ENCODE measurements at regions not wholly inside any gene's neighbourhood (a gene's known extent, or its start where the extent isn't known, plus 50 kb on each side); places are given as distances from the start of the nearest gene placed in this dataset.

GRCh38 chr3:80192936-80193335 lies 425.1 kb upstream of the ROBO1 start:
- TF ChIP-seq ZFX (CRISPR knock-in tag; IDR thresholded peaks at IDR 0.05) (no peak), NR1H2 (CRISPR knock-in tag; IDR thresholded peaks at IDR 0.05) (no peak), ZNF121 (CRISPR knock-in tag; conservative IDR thresholded peaks at IDR 0.05) (no peak), ZNF609 (CRISPR knock-in tag; IDR thresholded peaks at IDR 0.05; ENCODE audit: borderline replicate concordance) (no peak)

All from K562 (cell line).